ENCODE measurements at regions not wholly inside any gene's neighbourhood (a gene's known extent, or its start where the extent isn't known, plus 50 kb on each side); places are given as distances from the start of the nearest gene placed in this dataset.

DNA sequence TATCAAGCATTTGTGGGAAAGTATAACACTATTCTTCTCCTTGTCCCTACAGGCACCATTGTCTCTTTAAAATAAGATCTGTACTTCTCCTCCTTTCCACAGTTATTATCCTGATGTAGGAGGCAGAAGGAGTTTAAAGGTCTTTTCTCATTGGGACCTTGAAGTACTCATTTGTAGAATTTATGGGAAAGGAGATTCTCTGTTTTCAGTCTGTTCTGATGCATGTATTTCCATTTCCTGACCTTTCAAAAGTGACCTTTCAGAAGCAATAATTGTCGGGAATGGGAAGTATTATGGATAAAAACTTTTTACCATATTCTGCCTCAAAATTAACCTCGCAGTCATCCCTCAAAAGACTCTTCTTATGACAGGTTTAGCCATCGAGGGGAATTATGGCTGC, 224.8 kb downstream of the CTH start:
- no peak for TF ChIP-seq SUZ12 (IDR thresholded peaks at IDR 0.05)
- TF ChIP-seq ZNF384 (IDR thresholded peaks at IDR 0.05): no peak
- TF ChIP-seq ARNT (IDR thresholded peaks at IDR 0.05): no peak
- no peak for TF ChIP-seq LEF1 (IDR thresholded peaks at IDR 0.05; ENCODE audit: borderline replicate concordance)
- TF ChIP-seq HDGF (IDR thresholded peaks at IDR 0.05; ENCODE audit: borderline replicate concordance): no peak
- no peak for TF ChIP-seq FOXM1 (IDR thresholded peaks at IDR 0.05; ENCODE audit: borderline replicate concordance)
- TF ChIP-seq BHLHE40 (IDR thresholded peaks at IDR 0.05; ENCODE audit: borderline replicate concordance): no peak
- no peak for TF ChIP-seq FOXK2 (IDR thresholded peaks at IDR 0.05)
- no peak for TF ChIP-seq NFRKB (IDR thresholded peaks at IDR 0.05)
- no peak for TF ChIP-seq TARDBP (IDR thresholded peaks at IDR 0.05)
- TF ChIP-seq FOXA1 (IDR thresholded peaks at IDR 0.05): no peak

Data from HEK293T (cell line).